ENCODE measurements at regions not wholly inside any gene's neighbourhood (a gene's known extent, or its start where the extent isn't known, plus 50 kb on each side); places are given as distances from the start of the nearest gene placed in this dataset.

DNA sequence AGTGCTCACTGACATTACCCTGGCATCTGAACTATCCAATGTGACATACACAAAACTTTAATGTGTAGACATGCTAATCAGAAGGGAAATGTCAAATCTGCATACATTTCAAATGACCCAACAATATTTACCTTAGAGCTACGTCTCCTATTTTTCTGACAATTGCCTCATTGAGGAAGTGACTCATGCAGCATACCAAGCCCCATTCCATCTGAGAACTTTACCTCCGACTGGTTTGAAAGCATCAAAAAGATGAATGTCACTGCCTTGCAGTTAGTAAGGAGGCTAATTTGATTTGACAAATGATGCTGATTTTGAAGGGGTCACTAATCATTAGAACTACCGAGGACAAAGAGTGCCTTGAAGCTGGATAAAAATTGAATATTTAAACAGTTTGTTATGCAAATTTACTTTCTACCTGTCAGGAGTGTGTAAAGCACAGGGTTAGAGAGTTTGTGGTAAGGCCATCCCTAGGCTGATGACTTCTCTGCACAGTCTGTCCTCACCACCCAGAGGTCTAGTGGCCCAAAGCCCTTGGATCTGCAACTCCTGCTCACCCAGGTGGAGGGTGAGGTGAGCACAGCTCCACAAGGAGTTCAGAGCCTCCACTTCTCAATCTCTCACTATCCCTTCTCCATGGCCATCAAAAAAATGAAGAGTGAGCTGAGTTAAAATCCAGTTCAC, 500.3 kb upstream of the C1orf87 start:
- no peaks in the 10 kb centered on the region for H3K36me3 ChIP-seq (ENCODE audit: control insufficient read depth, insufficient read depth, low read length)
- no peak overlapping the region for H3K4me3 ChIP-seq (ENCODE audit: low read depth, low read length)
- H3K27ac ChIP-seq (ENCODE audit: low read depth, low read length): no peak overlapping the region
- WGBS (ENCODE audit: insufficient coverage): no CpG with 5 or more reads among the region's 3 CpGs
- peak in 1 of 6 donors; percentile 14 for DNase-seq (ENCODE audit: low read depth in 4 of 6, low spot score in 6 of 6)
- no peaks in the 10 kb centered on the region for H3K9me3 ChIP-seq (ENCODE audit: control insufficient read depth, insufficient read depth, low read length)
- no peaks in the 10 kb centered on the region for H3K27me3 ChIP-seq (ENCODE audit: control insufficient read depth, insufficient read depth, low read length)
- no peaks in the 10 kb centered on the region for H3K4me1 ChIP-seq (ENCODE audit: control insufficient read depth, insufficient read depth, low read length)

- Histone ChIP-seq H3K27ac (ENCODE audit: low read depth, low read length) (no peak overlapping the region), H3K9me3 (ENCODE audit: control insufficient read depth, insufficient read depth, low read length) (no peaks in the 10 kb centered on the region), H3K4me1 (ENCODE audit: control insufficient read depth, insufficient read depth, low read length) (no peaks in the 10 kb centered on the region), H3K36me3 (ENCODE audit: control insufficient read depth, insufficient read depth, low read length) (no peaks in the 10 kb centered on the region), H3K27me3 (ENCODE audit: control insufficient read depth, insufficient read depth, low read length) (no peaks in the 10 kb centered on the region), H3K4me3 (ENCODE audit: low read depth, low read length) (no peak overlapping the region)
- no peak for DNase-seq (ENCODE audit: low read depth in 4 of 6, low spot score in 6 of 6)
- WGBS (ENCODE audit: insufficient coverage): 100% methylated on average over 1 of the region's 1 CpG
These were observed 499.6 kb upstream of the C1orf87 start for GRCh38 chr1:60573121-60573520.

DNA sequence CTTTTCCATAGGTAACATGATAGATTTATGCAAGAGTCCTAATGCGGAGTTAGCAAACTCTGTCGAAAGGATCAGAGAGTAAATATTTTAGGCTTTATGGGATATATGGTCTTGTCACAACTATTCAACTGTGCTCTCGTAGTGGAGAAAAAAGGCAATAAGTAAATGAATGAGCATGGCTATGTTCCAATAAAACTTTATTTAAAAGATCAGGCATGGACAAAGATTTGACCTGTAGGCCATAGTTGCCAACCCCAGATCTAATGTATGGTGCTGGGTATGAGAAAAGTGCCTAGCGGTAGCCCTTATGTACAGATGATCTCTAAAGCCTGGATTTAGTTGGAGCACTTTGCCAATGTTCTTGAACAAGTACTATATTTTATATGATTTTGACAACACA, 498.8 kb upstream of the C1orf87 start:
- no peak overlapping the region for H3K27ac ChIP-seq (ENCODE audit: low read depth, low read length)
- H3K4me3 ChIP-seq (ENCODE audit: low read depth, low read length): no peak overlapping the region
- H3K36me3 ChIP-seq (ENCODE audit: control insufficient read depth, insufficient read depth, low read length): no peaks in the 10 kb centered on the region
- no peak for DNase-seq (ENCODE audit: low read depth in 4 of 6, low spot score in 6 of 6)
- 100% methylated on average over 1 of the region's 4 CpGs for WGBS (ENCODE audit: insufficient coverage)
- H3K9me3 ChIP-seq (ENCODE audit: control insufficient read depth, insufficient read depth, low read length): no peaks in the 10 kb centered on the region
- no peaks in the 10 kb centered on the region for H3K4me1 ChIP-seq (ENCODE audit: control insufficient read depth, insufficient read depth, low read length)
- H3K27me3 ChIP-seq (ENCODE audit: control insufficient read depth, insufficient read depth, low read length): no peaks in the 10 kb centered on the region

GRCh38 chr1:60571811-60572210, 498.2 kb upstream of the C1orf87 start:
- no peaks in the 10 kb centered on the region for H3K27me3 ChIP-seq (ENCODE audit: control insufficient read depth, insufficient read depth, low read length)
- no peak overlapping the region for H3K27ac ChIP-seq (ENCODE audit: low read depth, low read length)
- no peaks in the 10 kb centered on the region for H3K4me1 ChIP-seq (ENCODE audit: control insufficient read depth, insufficient read depth, low read length)
- WGBS (ENCODE audit: insufficient coverage): 82% methylated on average over 1 of the region's 1 CpG
- H3K9me3 ChIP-seq (ENCODE audit: control insufficient read depth, insufficient read depth, low read length): no peaks in the 10 kb centered on the region
- no peak overlapping the region for H3K4me3 ChIP-seq (ENCODE audit: low read depth, low read length)
- H3K36me3 ChIP-seq (ENCODE audit: control insufficient read depth, insufficient read depth, low read length): no peaks in the 10 kb centered on the region
- no peak for DNase-seq (ENCODE audit: low read depth in 4 of 6, low spot score in 6 of 6)

GRCh38 chr1:60569189-60569588, 495.6 kb upstream of the C1orf87 start:
- no peaks in the 10 kb centered on the region for H3K36me3 ChIP-seq (ENCODE audit: control insufficient read depth, insufficient read depth, low read length)
- H3K4me1 ChIP-seq (ENCODE audit: control insufficient read depth, insufficient read depth, low read length): no peaks in the 10 kb centered on the region
- no peak overlapping the region for H3K27ac ChIP-seq (ENCODE audit: low read depth, low read length)
- H3K9me3 ChIP-seq (ENCODE audit: control insufficient read depth, insufficient read depth, low read length): no peaks in the 10 kb centered on the region
- DNase-seq (ENCODE audit: low read depth in 4 of 6, low spot score in 6 of 6): no peak
- no peak overlapping the region for H3K4me3 ChIP-seq (ENCODE audit: low read depth, low read length)
- WGBS (ENCODE audit: insufficient coverage): 100% methylated on average over 2 of the region's 2 CpGs
- no peaks in the 10 kb centered on the region for H3K27me3 ChIP-seq (ENCODE audit: control insufficient read depth, insufficient read depth, low read length)

- Histone ChIP-seq H3K4me3 (ENCODE audit: low read depth, low read length) (no peak overlapping the region), H3K4me1 (ENCODE audit: control insufficient read depth, insufficient read depth, low read length) (no peaks in the 10 kb centered on the region), H3K27ac (ENCODE audit: low read depth, low read length) (no peak overlapping the region), H3K9me3 (ENCODE audit: control insufficient read depth, insufficient read depth, low read length) (no peaks in the 10 kb centered on the region), H3K27me3 (ENCODE audit: control insufficient read depth, insufficient read depth, low read length) (no peaks in the 10 kb centered on the region), H3K36me3 (ENCODE audit: control insufficient read depth, insufficient read depth, low read length) (no peaks in the 10 kb centered on the region)
- peak in 1 of 6 donors; percentile 31 for DNase-seq (ENCODE audit: low read depth in 4 of 6, low spot score in 6 of 6)
These were observed 493.7 kb upstream of the C1orf87 start for GRCh38 chr1:60567256-60567655.

DNA sequence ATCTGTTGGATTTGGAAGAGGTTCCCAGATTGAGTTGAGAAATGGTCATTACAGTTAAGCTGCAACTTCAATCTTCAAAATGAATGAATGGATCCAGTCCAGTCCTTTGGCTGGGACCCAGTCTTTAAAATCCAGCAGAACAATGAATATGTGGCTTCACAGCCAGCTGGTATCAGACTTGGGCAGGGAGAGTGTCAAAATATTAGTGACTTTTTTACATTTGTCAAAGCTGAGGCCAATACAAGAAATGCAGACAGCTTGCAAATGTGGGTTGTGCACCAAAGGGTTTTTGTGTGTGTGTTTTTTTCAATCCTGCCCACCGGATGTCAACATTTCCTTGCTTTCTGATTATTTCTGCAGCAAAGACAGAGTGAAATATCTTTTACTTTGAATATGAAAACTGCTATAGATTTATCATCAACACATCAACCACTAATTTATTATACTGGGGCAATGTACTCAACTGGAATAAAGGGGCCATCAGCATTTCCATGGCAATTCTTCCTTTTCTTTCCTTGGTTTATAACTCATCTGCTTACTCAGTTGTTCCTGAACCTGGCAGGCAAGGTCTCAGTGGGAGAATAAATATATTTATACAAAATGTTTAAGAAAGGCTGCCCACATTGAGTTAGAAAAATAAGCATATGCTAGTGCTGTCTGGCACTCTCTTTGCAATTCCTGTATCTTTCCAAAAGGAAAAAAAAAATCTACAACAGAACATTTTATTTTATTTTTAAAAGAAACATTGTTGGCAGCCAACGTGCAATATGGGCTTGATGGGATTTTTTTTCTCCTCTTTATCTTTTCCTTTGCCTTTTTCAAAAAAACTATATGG, 491.6 kb upstream of the C1orf87 start:
- peak in 5 of 6 donors; percentile 15 to 96 (median 38) for DNase-seq (ENCODE audit: low read depth in 4 of 6, low spot score in 6 of 6)
- Histone ChIP-seq H3K4me1 (ENCODE audit: control insufficient read depth, insufficient read depth, low read length) (no peaks in the 10 kb centered on the region), H3K27ac (ENCODE audit: low read depth, low read length) (peak overlapping the region; percentile 58), H3K4me3 (ENCODE audit: low read depth, low read length) (no peak overlapping the region), H3K36me3 (ENCODE audit: control insufficient read depth, insufficient read depth, low read length) (no peaks in the 10 kb centered on the region), H3K27me3 (ENCODE audit: control insufficient read depth, insufficient read depth, low read length) (no peaks in the 10 kb centered on the region), H3K9me3 (ENCODE audit: control insufficient read depth, insufficient read depth, low read length) (no peaks in the 10 kb centered on the region)
- no CpG with 5 or more reads among the region's 2 CpGs for WGBS (ENCODE audit: insufficient coverage)

DNA sequence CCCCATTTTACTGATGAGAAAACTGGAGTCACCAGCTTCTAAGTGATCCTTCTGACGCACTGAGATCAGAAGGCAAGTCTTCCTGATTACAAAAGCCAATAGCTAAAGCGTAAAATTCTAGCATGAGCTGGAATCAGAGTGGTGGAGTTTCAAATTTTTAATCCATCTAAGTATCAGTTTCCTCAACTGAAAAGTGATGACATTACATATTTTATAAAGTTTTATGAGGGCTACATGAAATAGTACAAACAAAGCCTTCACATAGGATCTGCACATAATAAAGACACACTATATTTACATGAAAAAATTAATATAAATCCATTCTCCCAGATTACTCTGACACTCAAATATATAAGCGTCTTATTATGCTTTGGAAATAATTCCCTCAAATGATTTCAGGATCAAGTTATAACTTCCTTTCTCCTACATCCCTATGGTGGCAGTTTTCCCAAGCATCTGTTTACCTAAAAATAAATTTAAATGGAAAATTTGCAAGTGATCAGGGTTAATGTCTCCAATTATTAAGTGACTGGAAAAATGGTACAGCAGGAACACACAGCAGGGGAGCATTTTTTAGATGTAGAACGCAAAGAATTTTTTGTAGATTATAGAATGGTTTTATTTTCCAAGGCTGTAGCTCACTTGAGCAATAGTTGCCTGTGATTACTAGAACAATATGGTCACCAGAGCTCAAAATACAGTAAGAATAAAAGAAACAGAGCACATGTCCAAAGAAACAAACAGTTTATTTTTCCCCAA, 490.4 kb upstream of the C1orf87 start:
- 100% methylated on average over 1 of the region's 4 CpGs for WGBS (ENCODE audit: insufficient coverage)
- Histone ChIP-seq H3K4me3 (ENCODE audit: low read depth, low read length) (no peak overlapping the region), H3K27ac (ENCODE audit: low read depth, low read length) (peak overlapping the region; percentile 8), H3K36me3 (ENCODE audit: control insufficient read depth, insufficient read depth, low read length) (no peaks in the 10 kb centered on the region), H3K9me3 (ENCODE audit: control insufficient read depth, insufficient read depth, low read length) (no peaks in the 10 kb centered on the region), H3K4me1 (ENCODE audit: control insufficient read depth, insufficient read depth, low read length) (no peaks in the 10 kb centered on the region), H3K27me3 (ENCODE audit: control insufficient read depth, insufficient read depth, low read length) (no peaks in the 10 kb centered on the region)
- DNase-seq (ENCODE audit: low read depth in 4 of 6, low spot score in 6 of 6): no peak

- no peak overlapping the region for H3K4me3 ChIP-seq (ENCODE audit: low read depth, low read length)
These were observed 489.2 kb upstream of the C1orf87 start for GRCh38 chr1:60562740-60563139.

More at GRCh38 chr1:60562740-60563139, 489.2 kb upstream of the C1orf87 start:
- Histone ChIP-seq H3K36me3 (ENCODE audit: control insufficient read depth, insufficient read depth, low read length) (no peaks in the 10 kb centered on the region), H3K27ac (ENCODE audit: low read depth, low read length) (no peak overlapping the region), H3K9me3 (ENCODE audit: control insufficient read depth, insufficient read depth, low read length) (no peaks in the 10 kb centered on the region), H3K4me1 (ENCODE audit: control insufficient read depth, insufficient read depth, low read length) (no peaks in the 10 kb centered on the region), H3K27me3 (ENCODE audit: control insufficient read depth, insufficient read depth, low read length) (no peaks in the 10 kb centered on the region)
- DNase-seq (ENCODE audit: low read depth in 4 of 6, low spot score in 6 of 6): peak in 1 of 6 donors; percentile 31
- no CpG with 5 or more reads among the region's 5 CpGs for WGBS (ENCODE audit: insufficient coverage)

All from spinal cord (tissue), 9 donors.